ENCODE measurements at regions not wholly inside any gene's neighbourhood (a gene's known extent, or its start where the extent isn't known, plus 50 kb on each side); places are given as distances from the start of the nearest gene placed in this dataset.

- TF ChIP-seq CTCF (conservative IDR thresholded peaks at IDR 0.05; ENCODE audit: low read length) (no peak), EZH2phosphoT487 (IDR thresholded peaks at IDR 0.05; ENCODE audit: borderline replicate concordance) (no peak)
- Histone ChIP-seq H4K20me1 (ENCODE audit: insufficient read depth, low read length, poor library complexity, severe bottlenecking) (no peaks in the 10 kb centered on the region), H3K4me1 (ENCODE audit: insufficient read depth, low read length, poor library complexity, severe bottlenecking) (no peaks in the 10 kb centered on the region), H2AFZ (ENCODE audit: low read length) (no peak overlapping the region), H3K36me3 (ENCODE audit: insufficient read depth, low read length) (no peaks in the 10 kb centered on the region), H3K4me3 (ENCODE audit: low read length, poor library complexity, severe bottlenecking) (no peak overlapping the region), H3K9me3 (ENCODE audit: insufficient read depth, low read depth, low read length) (no peaks in the 10 kb centered on the region), H3K4me2 (ENCODE audit: low read depth, low read length, poor library complexity, severe bottlenecking) (no peak overlapping the region), H3K79me2 (ENCODE audit: insufficient read depth, low read length) (no peaks in the 10 kb centered on the region), H3K9me2 (replicated peaks; ENCODE audit: low read depth, low read length) (no peaks in the 10 kb centered on the region), H3F3A (ENCODE audit: low read depth) (no peaks in the 10 kb centered on the region), H3K9ac (ENCODE audit: low read depth, low read length, poor library complexity, severe bottlenecking) (no peak overlapping the region), H3K27me3 (ENCODE audit: insufficient read depth, low read length, poor library complexity, severe bottlenecking) (no peaks in the 10 kb centered on the region)
These were observed 220.0 kb downstream of the TEX29 start for GRCh38 chr13:111540486-111540885.

- H3K27me3 ChIP-seq (ENCODE audit: insufficient read depth, low read length, poor library complexity, severe bottlenecking), result no peaks in the 10 kb centered on the region
- no peaks in the 10 kb centered on the region for H3K79me2 ChIP-seq (ENCODE audit: insufficient read depth, low read length)
- H3K9ac ChIP-seq (ENCODE audit: low read depth, low read length, poor library complexity, severe bottlenecking), result no peak overlapping the region
- no peak overlapping the region for H2AFZ ChIP-seq (ENCODE audit: low read length)
- H3K36me3 ChIP-seq (ENCODE audit: insufficient read depth, low read length), result no peaks in the 10 kb centered on the region
- H3K4me1 ChIP-seq (ENCODE audit: insufficient read depth, low read length, poor library complexity, severe bottlenecking), result no peaks in the 10 kb centered on the region
- H3K4me3 ChIP-seq (ENCODE audit: low read length, poor library complexity, severe bottlenecking), result no peak overlapping the region
- H3K4me2 ChIP-seq (ENCODE audit: low read depth, low read length, poor library complexity, severe bottlenecking), result no peak overlapping the region
- H3F3A ChIP-seq (ENCODE audit: low read depth), result no peaks in the 10 kb centered on the region
- no peaks in the 10 kb centered on the region for H4K20me1 ChIP-seq (ENCODE audit: insufficient read depth, low read length, poor library complexity, severe bottlenecking)
- H3K9me3 ChIP-seq (ENCODE audit: insufficient read depth, low read depth, low read length), result no peaks in the 10 kb centered on the region; the same call in 1 of the 2 replicates
- no peaks in the 10 kb centered on the region for H3K9me2 ChIP-seq (replicated peaks; ENCODE audit: low read depth, low read length)
- no peak for TF ChIP-seq CTCF (conservative IDR thresholded peaks at IDR 0.05; ENCODE audit: low read length)
- TF ChIP-seq EZH2phosphoT487 (IDR thresholded peaks at IDR 0.05; ENCODE audit: borderline replicate concordance), result no peak
These were observed 220.9 kb downstream of the TEX29 start for GRCh38 chr13:111541345-111541744.

- Histone ChIP-seq H3K79me2 (ENCODE audit: insufficient read depth, low read length) (no peaks in the 10 kb centered on the region), H4K20me1 (ENCODE audit: insufficient read depth, low read length, poor library complexity, severe bottlenecking) (no peaks in the 10 kb centered on the region), H3K9ac (ENCODE audit: low read depth, low read length, poor library complexity, severe bottlenecking) (no peak overlapping the region), H3K9me3 (ENCODE audit: insufficient read depth, low read depth, low read length) (no peaks in the 10 kb centered on the region; the same call in 1 of the 2 replicates), H2AFZ (ENCODE audit: low read length) (no peak overlapping the region), H3K4me3 (ENCODE audit: low read length, poor library complexity, severe bottlenecking) (no peak overlapping the region), H3K9me2 (replicated peaks; ENCODE audit: low read depth, low read length) (no peaks in the 10 kb centered on the region), H3K36me3 (ENCODE audit: insufficient read depth, low read length) (no peaks in the 10 kb centered on the region), H3K4me1 (ENCODE audit: insufficient read depth, low read length, poor library complexity, severe bottlenecking) (no peaks in the 10 kb centered on the region), H3F3A (ENCODE audit: low read depth) (no peaks in the 10 kb centered on the region), H3K4me2 (ENCODE audit: low read depth, low read length, poor library complexity, severe bottlenecking) (no peak overlapping the region), H3K27me3 (ENCODE audit: insufficient read depth, low read length, poor library complexity, severe bottlenecking) (no peaks in the 10 kb centered on the region)
- no peak for TF ChIP-seq CTCF (conservative IDR thresholded peaks at IDR 0.05; ENCODE audit: low read length)
- no peak for TF ChIP-seq EZH2phosphoT487 (IDR thresholded peaks at IDR 0.05; ENCODE audit: borderline replicate concordance)
These were observed 221.5 kb downstream of the TEX29 start for GRCh38 chr13:111541752-111542529.

Measured in Loucy (cell line).